Midbrain (tissue), 1 donor: ENCODE measurements at regions not wholly inside any gene's neighbourhood (a gene's known extent, or its start where the extent isn't known, plus 50 kb on each side); places are given as distances from the start of the nearest gene placed in this dataset.

Experiments used
- DNase-seq: peaks from one replicate; lab custom pipeline; 2025; lab: John Stamatoyannopoulos, UW

- DNase-seq: no peak
These were observed 103.8 kb downstream of the LYPLAL1 start for GRCh38 chr1:219277304-219278105.

- no peak for DNase-seq
These were observed 102.5 kb downstream of the LYPLAL1 start for GRCh38 chr1:219276049-219276738.

GRCh38 chr1:219273088-219273686 is 99.5 kb downstream of the LYPLAL1 start:
- DNase-seq: no peak

GRCh38 chr1:219271818-219272535 is 98.3 kb downstream of the LYPLAL1 start:
- DNase-seq: no peak

- no peak for DNase-seq
These were observed 95.5 kb downstream of the LYPLAL1 start for GRCh38 chr1:219269171-219269570.

GRCh38 chr1:219266524-219266923 is 92.8 kb downstream of the LYPLAL1 start:
- DNase-seq: no peak

- DNase-seq: no peak
These were observed 91.4 kb downstream of the LYPLAL1 start for GRCh38 chr1:219265026-219265515.

- DNase-seq: no peak
These were observed 90.9 kb downstream of the LYPLAL1 start for GRCh38 chr1:219264561-219264960.
